Activated CD8-positive, alpha-beta T cell treated with anti-CD3 and anti-CD28 coated beads for 36 hours (primary cell): ENCODE measurements at regions not wholly inside any gene's neighbourhood (a gene's known extent, or its start where the extent isn't known, plus 50 kb on each side); places are given as distances from the start of the nearest gene placed in this dataset.

ENCODE experiments used
- ATAC-seq: fragments of 200-7000 bp; cut with Tn5 transposase; one replicate; pipeline ENCODE4 v1.10.0; 2021; ENCODE audit warnings: mild to moderate bottlenecking, moderate library complexity
- CTCF ChIA-PET: fragments of 350-600 bp; sonication (Branson Sonifier 250); formaldehyde crosslinking; loops from one replicate; lab custom pipeline; 2021; ENCODE audit warnings: antibody characterized with exemption; lab: Charles Lee
- POLR2A ChIA-PET: fragments of 350-600 bp; sonication (Branson Sonifier 250); formaldehyde crosslinking; loops from one replicate; lab custom pipeline; 2021; ENCODE audit warnings: antibody characterized with exemption; lab: Charles Lee
- DNase-seq: peaks from one replicate; pipeline ENCODE4 v3.0.0-alpha.2; 2020
- H3K27ac Mint-ChIP-seq: one replicate; pipeline ENCODE4 v1.8.0; 2021; ENCODE audit warnings: mild to moderate bottlenecking, mixed read lengths
- H3K27me3 Mint-ChIP-seq: one replicate; pipeline ENCODE4 v1.8.0; 2021; ENCODE audit warnings: mixed read lengths
- H3K36me3 Mint-ChIP-seq: one replicate; pipeline ENCODE4 v1.8.0; 2021; ENCODE audit warnings: low read depth, mixed read lengths
- H3K4me1 Mint-ChIP-seq: one replicate; pipeline ENCODE4 v1.8.0; 2021; ENCODE audit warnings: low read depth, mixed read lengths
- H3K4me3 Mint-ChIP-seq: one replicate; pipeline ENCODE4 v1.8.0; 2021; ENCODE audit warnings: mild to moderate bottlenecking, moderate library complexity, mixed read lengths
- H3K9me3 Mint-ChIP-seq: one replicate; pipeline ENCODE4 v1.8.0; 2021; ENCODE audit warnings: mixed read lengths
- CTCF ChIP-seq: fragments of 200-600 bp; IDR thresholded peaks from one replicate; pipeline ENCODE4 v1.8.0; 2022; ENCODE audit warnings: antibody characterized with exemption, mild to moderate bottlenecking
- intact Hi-C: fragments of 100-400 bp; cut with micrococcal nuclease; formaldehyde crosslinking; loops from one replicate; pipeline ENCODE4 v1.10.0; 2022

DNA sequence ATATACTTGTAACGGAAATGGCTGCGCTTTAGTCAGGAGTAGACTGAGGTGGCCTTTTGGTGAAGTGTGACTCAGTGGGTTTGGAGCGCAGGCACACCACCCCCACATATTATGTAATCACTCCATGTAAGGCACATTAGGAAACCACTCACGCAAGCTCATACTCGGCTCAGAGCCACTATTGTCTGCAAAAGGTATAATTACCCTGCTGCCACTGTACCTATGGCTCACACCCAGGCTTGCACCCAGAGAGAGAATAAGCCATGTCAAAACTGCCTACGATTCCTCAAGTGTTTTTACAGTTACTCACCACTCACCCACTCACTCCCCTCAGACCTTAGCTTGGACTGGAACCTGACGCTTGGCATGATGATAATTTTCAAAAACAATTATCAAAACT, 611.9 kb upstream of the CCDC54 start:
- ChIA-PET CTCF (no interaction called here), POLR2A (no interaction called here)
- no peak for TF ChIP-seq CTCF
- Mint-ChIP-seq H3K4me3 (no peak overlapping the region), H3K27ac (no peak overlapping the region), H3K4me1 (no peaks in the 10 kb centered on the region), H3K27me3 (no peaks in the 10 kb centered on the region), H3K9me3 (no peaks in the 10 kb centered on the region), H3K36me3 (no peaks in the 10 kb centered on the region)
- intact Hi-C loops = no loop called here
- ATAC-seq = no peak
- DNase-seq = no peak

- Mint-ChIP-seq H3K9me3 (no peaks in the 10 kb centered on the region), H3K4me3 (no peak overlapping the region), H3K27me3 (no peaks in the 10 kb centered on the region), H3K4me1 (no peaks in the 10 kb centered on the region), H3K27ac (no peak overlapping the region), H3K36me3 (no peaks in the 10 kb centered on the region)
- POLR2A ChIA-PET = no interaction called here
- CTCF ChIA-PET = no interaction called here
- ATAC-seq (no peak), DNase-seq (no peak)
- TF ChIP-seq CTCF = no peak
- intact Hi-C loops = no loop called here
Measured at GRCh38 chr3:106768941-106769480, 608.2 kb upstream of the CCDC54 start.

GRCh38 chr3:106773795-106774194, 603.4 kb upstream of the CCDC54 start:
- H3K27ac Mint-ChIP-seq = no peak overlapping the region
- no peak for ATAC-seq

DNA sequence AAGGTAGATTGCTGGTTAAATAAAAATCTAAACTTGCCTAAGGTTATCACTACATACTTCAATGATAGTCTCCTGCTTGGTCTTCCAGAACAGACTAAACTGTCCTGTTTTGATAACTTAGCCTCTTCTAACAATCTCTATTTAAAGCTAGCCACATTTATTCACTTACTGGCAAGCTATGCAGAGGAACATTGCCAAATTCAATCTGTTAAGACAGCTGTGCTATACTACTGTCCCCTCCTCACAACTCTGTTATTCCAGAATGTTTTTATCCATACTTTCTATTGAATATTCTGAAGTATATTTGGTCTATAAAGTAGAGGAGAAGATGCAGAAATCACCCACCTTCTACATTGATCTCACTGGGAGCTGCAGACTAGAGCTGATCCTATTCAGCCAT, 594.0 kb upstream of the CCDC54 start:
- DNase-seq = no peak
- H3K4me3 Mint-ChIP-seq = no peak overlapping the region
- H3K4me1 Mint-ChIP-seq = no peaks in the 10 kb centered on the region
- no peak overlapping the region for H3K27ac Mint-ChIP-seq
- intact Hi-C loops = no loop called here
- H3K9me3 Mint-ChIP-seq = no peaks in the 10 kb centered on the region
- POLR2A ChIA-PET = no interaction called here
- no peaks in the 10 kb centered on the region for H3K27me3 Mint-ChIP-seq
- CTCF ChIA-PET = no interaction called here
- no peak for TF ChIP-seq CTCF
- no peak for ATAC-seq
- no peaks in the 10 kb centered on the region for H3K36me3 Mint-ChIP-seq

More at GRCh38 chr3:106773795-106774194, 603.4 kb upstream of the CCDC54 start:
- no peak for TF ChIP-seq CTCF
- no peaks in the 10 kb centered on the region for H3K9me3 Mint-ChIP-seq
- no peaks in the 10 kb centered on the region for H3K4me1 Mint-ChIP-seq
- POLR2A ChIA-PET = interaction anchor here (0.6 to 1.2 kb wide), 2 partner anchors 42 to 461 kb away, joined by 3 read pairs; no protein-coding TSS in a partner anchor
- no peak for DNase-seq
- no peak overlapping the region for H3K4me3 Mint-ChIP-seq
- no peaks in the 10 kb centered on the region for H3K27me3 Mint-ChIP-seq
- CTCF ChIA-PET = no interaction called here
- intact Hi-C loops = no loop called here
- H3K36me3 Mint-ChIP-seq = no peaks in the 10 kb centered on the region

DNA sequence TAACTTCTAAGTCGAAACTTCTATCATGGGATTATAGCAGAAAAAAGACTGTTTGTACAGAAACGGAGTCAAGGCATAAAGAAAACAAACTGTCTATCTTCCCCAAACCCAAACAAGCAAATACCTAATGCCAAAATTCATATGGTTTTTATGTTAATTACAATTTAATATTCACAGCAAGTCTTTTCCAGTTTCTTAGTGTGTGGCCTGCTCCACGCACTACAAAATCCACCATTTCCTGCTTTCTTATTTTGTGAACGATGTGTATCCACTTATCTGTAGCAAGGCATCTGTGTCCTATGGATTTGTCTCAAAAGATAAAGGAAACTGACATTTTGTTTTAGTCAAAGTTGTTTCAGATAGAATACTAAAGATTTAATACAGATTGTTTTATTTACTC, 588.0 kb upstream of the CCDC54 start:
- ChIA-PET CTCF (no interaction called here), POLR2A (no interaction called here)
- H3K9me3 Mint-ChIP-seq = no peaks in the 10 kb centered on the region
- no peak overlapping the region for H3K27ac Mint-ChIP-seq
- no peaks in the 10 kb centered on the region for H3K4me1 Mint-ChIP-seq
- no peak for TF ChIP-seq CTCF
- intact Hi-C loops = no loop called here
- DNase-seq (no peak), ATAC-seq (no peak)
- H3K36me3 Mint-ChIP-seq = no peaks in the 10 kb centered on the region
- no peak overlapping the region for H3K4me3 Mint-ChIP-seq
- no peaks in the 10 kb centered on the region for H3K27me3 Mint-ChIP-seq
